ENCODE measurements at regions not wholly inside any gene's neighbourhood (a gene's known extent, or its start where the extent isn't known, plus 50 kb on each side); places are given as distances from the start of the nearest gene placed in this dataset.
"Not testable (repeated sequence)": the region's sequence is repeated elsewhere in the genome, so short reads cannot be mapped to it uniquely, and the experiment has no call there.

DNA sequence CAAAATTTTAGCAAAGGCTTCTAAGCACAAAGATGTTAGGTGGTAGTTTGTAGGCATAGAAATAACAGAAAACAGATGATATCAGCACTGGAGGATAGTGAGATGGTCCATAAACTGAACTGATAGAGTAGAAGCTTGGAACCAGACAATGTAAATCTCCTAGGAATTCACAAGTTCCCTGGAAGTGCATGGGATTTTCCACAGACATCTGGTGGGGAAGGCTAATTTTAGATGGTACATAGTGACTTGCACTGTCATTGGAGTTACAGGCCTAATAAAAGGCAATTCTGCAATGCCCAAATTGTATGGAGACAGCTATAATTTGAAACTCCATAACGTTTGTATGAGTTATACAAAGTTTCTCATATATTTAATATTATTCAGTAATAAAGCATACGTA is 653.0 kb upstream of the MEF2C start:
- no peak for DNase-seq
- Histone ChIP-seq H3K4me1 (ENCODE audit: control insufficient read depth, insufficient read depth, low read length, poor library complexity, severe bottlenecking) (no peaks in the 10 kb centered on the region), H3K36me3 (ENCODE audit: control insufficient read depth, insufficient read depth, low read length) (no peaks in the 10 kb centered on the region)

DNA sequence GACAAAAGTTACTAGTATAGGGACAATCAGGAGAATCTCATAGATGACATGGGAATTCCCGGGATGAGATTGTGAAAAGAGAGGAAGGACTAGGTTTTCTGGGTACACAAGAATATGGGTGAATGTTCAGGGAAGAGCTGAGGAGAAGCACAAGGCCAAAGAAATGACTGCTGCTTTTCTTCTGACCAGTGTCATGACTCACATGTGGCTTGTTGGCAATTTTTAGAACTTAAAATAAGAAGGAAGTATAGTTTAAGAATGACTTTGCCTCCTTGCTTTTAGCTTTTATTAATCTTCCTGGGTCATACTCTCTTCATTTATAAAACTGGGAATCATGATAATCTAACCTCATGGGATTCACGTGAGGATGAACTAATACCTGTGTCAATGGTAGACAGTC is 652.4 kb upstream of the MEF2C start:
- H3K27ac ChIP-seq (ENCODE audit: insufficient read depth, low read length, poor library complexity, severe bottlenecking) = no peak overlapping the region
- DNase-seq = no peak
- H3K4me3 ChIP-seq (ENCODE audit: insufficient read depth, low read depth, low read length, poor library complexity, severe bottlenecking) = no peak overlapping the region

More for the DNA sequence above, 653.0 kb upstream of the MEF2C start:
- Histone ChIP-seq H3K4me3 (ENCODE audit: insufficient read depth, low read depth, low read length, poor library complexity, severe bottlenecking) (no peak overlapping the region), H3K27me3 (replicated peaks; ENCODE audit: control insufficient read depth, insufficient read depth, low read length, poor library complexity, severe bottlenecking) (no peaks in the 10 kb centered on the region), H3K27ac (ENCODE audit: insufficient read depth, low read length, poor library complexity, severe bottlenecking) (no peak overlapping the region), H3K9me3 (ENCODE audit: control insufficient read depth, low read length) (no peaks in the 10 kb centered on the region)

DNA sequence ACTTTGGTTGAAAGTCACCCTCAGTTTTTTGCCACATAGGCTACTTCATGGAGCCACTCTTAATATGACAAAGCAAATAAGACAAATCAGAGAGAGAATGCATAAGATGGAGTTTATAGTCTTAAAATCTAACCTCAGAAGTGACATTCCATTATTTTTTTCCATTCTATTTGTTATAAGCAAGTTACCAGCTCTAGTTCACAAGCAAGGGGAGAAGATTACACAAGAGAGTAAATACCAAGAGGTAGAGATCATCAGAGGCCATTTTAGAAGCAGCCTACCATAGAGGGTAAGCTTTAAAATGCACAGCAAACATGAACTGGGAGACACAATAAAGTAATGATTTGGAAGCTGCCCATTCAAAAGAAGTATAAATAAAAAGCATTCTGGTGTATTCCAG is 651.3 kb upstream of the MEF2C start:
- Histone ChIP-seq H3K9me3 (ENCODE audit: control insufficient read depth, low read length) (no peaks in the 10 kb centered on the region), H3K4me3 (ENCODE audit: insufficient read depth, low read depth, low read length, poor library complexity, severe bottlenecking) (no peak overlapping the region), H3K27me3 (replicated peaks; ENCODE audit: control insufficient read depth, insufficient read depth, low read length, poor library complexity, severe bottlenecking) (no peaks in the 10 kb centered on the region), H3K27ac (ENCODE audit: insufficient read depth, low read length, poor library complexity, severe bottlenecking) (no peak overlapping the region), H3K4me1 (ENCODE audit: control insufficient read depth, insufficient read depth, low read length, poor library complexity, severe bottlenecking) (no peaks in the 10 kb centered on the region), H3K36me3 (ENCODE audit: control insufficient read depth, insufficient read depth, low read length) (no peaks in the 10 kb centered on the region)
- no peak for DNase-seq

More for the DNA sequence above, 652.4 kb upstream of the MEF2C start:
- Histone ChIP-seq H3K9me3 (ENCODE audit: control insufficient read depth, low read length) (no peaks in the 10 kb centered on the region), H3K4me1 (ENCODE audit: control insufficient read depth, insufficient read depth, low read length, poor library complexity, severe bottlenecking) (no peaks in the 10 kb centered on the region), H3K36me3 (ENCODE audit: control insufficient read depth, insufficient read depth, low read length) (no peaks in the 10 kb centered on the region), H3K27me3 (replicated peaks; ENCODE audit: control insufficient read depth, insufficient read depth, low read length, poor library complexity, severe bottlenecking) (no peaks in the 10 kb centered on the region)

DNA sequence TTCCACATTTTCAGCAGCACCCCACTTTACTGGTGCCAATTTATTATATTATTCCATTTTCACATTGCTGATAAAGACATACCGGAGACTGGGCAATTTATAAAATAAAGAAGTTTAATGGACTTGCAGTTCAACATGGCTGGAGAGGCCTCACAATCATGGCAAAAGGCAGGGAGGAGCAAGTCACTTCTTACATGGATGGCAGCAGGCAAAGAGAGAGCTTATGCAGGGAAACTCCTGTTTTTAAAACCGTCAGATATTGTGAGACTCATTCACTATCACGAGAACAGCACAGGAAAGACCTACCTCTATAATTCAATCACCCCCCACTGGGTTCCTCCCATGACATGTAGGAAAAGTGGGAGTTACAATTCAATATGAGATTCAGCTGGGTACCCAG is 641.8 kb upstream of the MEF2C start:
- Histone ChIP-seq H3K27me3 (replicated peaks; ENCODE audit: control insufficient read depth, insufficient read depth, low read length, poor library complexity, severe bottlenecking) (no peaks in the 10 kb centered on the region), H3K9me3 (ENCODE audit: control insufficient read depth, low read length) (no peaks in the 10 kb centered on the region), H3K4me1 (ENCODE audit: control insufficient read depth, insufficient read depth, low read length, poor library complexity, severe bottlenecking) (no peaks in the 10 kb centered on the region), H3K4me3 (ENCODE audit: insufficient read depth, low read depth, low read length, poor library complexity, severe bottlenecking) (no peak overlapping the region), H3K27ac (ENCODE audit: insufficient read depth, low read length, poor library complexity, severe bottlenecking) (no peak overlapping the region), H3K36me3 (ENCODE audit: control insufficient read depth, insufficient read depth, low read length) (no peaks in the 10 kb centered on the region)
- no peak for DNase-seq

DNA sequence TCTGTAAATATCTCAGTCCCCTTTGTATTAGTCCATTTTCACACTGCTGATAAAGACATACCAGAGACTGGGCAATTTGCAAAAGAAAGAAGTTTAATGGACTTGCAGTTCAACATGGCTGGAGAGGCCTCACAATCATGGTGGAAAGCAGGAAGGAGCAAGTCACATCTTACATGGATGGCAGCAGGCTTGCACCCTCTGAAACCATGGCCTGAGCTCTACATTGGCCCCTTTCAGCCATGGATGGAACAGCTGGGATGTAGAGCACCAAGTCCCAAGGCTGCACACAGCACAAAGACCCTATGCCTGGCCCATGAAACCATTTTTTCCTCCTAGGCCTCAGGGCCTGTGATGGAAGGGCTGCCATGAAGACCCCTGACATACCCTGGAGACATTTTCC is 640.9 kb upstream of the MEF2C start:
- H3K4me1 ChIP-seq (ENCODE audit: control insufficient read depth, insufficient read depth, low read length, poor library complexity, severe bottlenecking); H3K27ac ChIP-seq (ENCODE audit: insufficient read depth, low read length, poor library complexity, severe bottlenecking); H3K36me3 ChIP-seq (ENCODE audit: control insufficient read depth, insufficient read depth, low read length); H3K9me3 ChIP-seq (ENCODE audit: control insufficient read depth, low read length); DNase-seq; H3K27me3 ChIP-seq (replicated peaks; ENCODE audit: control insufficient read depth, insufficient read depth, low read length, poor library complexity, severe bottlenecking); H3K4me3 ChIP-seq (ENCODE audit: insufficient read depth, low read depth, low read length, poor library complexity, severe bottlenecking): not testable (repeated sequence)

DNA sequence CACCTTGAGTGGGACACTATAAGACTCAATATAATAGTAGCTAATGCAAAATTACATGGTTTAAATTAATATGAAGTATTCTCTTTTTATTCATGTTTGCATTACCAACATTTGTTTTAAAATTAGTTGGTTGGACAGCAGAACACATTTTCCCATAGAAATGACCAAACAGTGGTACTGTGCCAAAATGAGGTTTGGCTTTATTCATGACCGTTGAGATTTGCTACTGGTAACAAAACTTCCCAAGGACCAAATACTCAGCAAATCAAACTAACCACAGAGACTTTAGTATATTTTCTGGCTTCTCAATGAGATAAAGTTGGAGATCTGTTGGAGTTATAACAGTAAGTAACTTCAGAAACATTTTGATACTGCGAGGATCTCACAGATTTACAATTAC is 637.8 kb upstream of the MEF2C start:
- Histone ChIP-seq H3K27ac (ENCODE audit: insufficient read depth, low read length, poor library complexity, severe bottlenecking) (no peak overlapping the region), H3K9me3 (ENCODE audit: control insufficient read depth, low read length) (no peaks in the 10 kb centered on the region), H3K36me3 (ENCODE audit: control insufficient read depth, insufficient read depth, low read length) (no peaks in the 10 kb centered on the region), H3K4me3 (ENCODE audit: insufficient read depth, low read depth, low read length, poor library complexity, severe bottlenecking) (no peak overlapping the region), H3K4me1 (ENCODE audit: control insufficient read depth, insufficient read depth, low read length, poor library complexity, severe bottlenecking) (no peaks in the 10 kb centered on the region), H3K27me3 (replicated peaks; ENCODE audit: control insufficient read depth, insufficient read depth, low read length, poor library complexity, severe bottlenecking) (no peaks in the 10 kb centered on the region)
- DNase-seq = no peak

- H3K4me3 ChIP-seq (ENCODE audit: insufficient read depth, low read depth, low read length, poor library complexity, severe bottlenecking) = no peak overlapping the region
- H3K27me3 ChIP-seq (replicated peaks; ENCODE audit: control insufficient read depth, insufficient read depth, low read length, poor library complexity, severe bottlenecking) = no peaks in the 10 kb centered on the region
- no peaks in the 10 kb centered on the region for H3K9me3 ChIP-seq (ENCODE audit: control insufficient read depth, low read length)
- no peak overlapping the region for H3K27ac ChIP-seq (ENCODE audit: insufficient read depth, low read length, poor library complexity, severe bottlenecking)
- H3K4me1 ChIP-seq (ENCODE audit: control insufficient read depth, insufficient read depth, low read length, poor library complexity, severe bottlenecking) = no peaks in the 10 kb centered on the region
- DNase-seq = no peak
- no peaks in the 10 kb centered on the region for H3K36me3 ChIP-seq (ENCODE audit: control insufficient read depth, insufficient read depth, low read length)
Measured at GRCh38 chr5:89513299-89514044, 630.5 kb upstream of the MEF2C start.

DNA sequence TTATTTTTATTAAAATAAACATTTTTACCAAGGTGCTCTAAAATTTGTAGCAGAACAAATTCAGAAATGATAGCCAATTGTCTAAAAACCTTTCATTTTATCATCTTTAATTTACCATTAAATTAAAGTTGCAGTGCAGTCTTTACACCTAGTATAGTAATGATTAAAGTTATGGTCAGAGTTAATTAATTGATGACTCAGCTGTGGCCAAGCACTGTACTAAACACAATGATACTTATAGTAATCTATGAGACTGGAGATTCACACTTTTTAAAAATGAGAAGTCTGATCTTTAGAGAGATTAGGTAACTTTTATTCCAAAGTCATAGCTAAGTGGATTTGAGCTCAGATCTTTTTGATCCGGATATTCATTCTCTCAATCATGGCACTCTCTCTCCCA is 621.1 kb upstream of the MEF2C start:
- H3K36me3 ChIP-seq (ENCODE audit: control insufficient read depth, insufficient read depth, low read length) = no peaks in the 10 kb centered on the region
- H3K4me3 ChIP-seq (ENCODE audit: insufficient read depth, low read depth, low read length, poor library complexity, severe bottlenecking) = no peak overlapping the region
- H3K4me1 ChIP-seq (ENCODE audit: control insufficient read depth, insufficient read depth, low read length, poor library complexity, severe bottlenecking) = no peaks in the 10 kb centered on the region

GRCh38 chr5:89499787-89500186 is 616.8 kb upstream of the MEF2C start:
- Histone ChIP-seq H3K4me3 (ENCODE audit: insufficient read depth, low read depth, low read length, poor library complexity, severe bottlenecking) (no peak overlapping the region), H3K4me1 (ENCODE audit: control insufficient read depth, insufficient read depth, low read length, poor library complexity, severe bottlenecking) (no peaks in the 10 kb centered on the region), H3K9me3 (ENCODE audit: control insufficient read depth, low read length) (no peaks in the 10 kb centered on the region), H3K27ac (ENCODE audit: insufficient read depth, low read length, poor library complexity, severe bottlenecking) (no peak overlapping the region), H3K27me3 (replicated peaks; ENCODE audit: control insufficient read depth, insufficient read depth, low read length, poor library complexity, severe bottlenecking) (no peaks in the 10 kb centered on the region), H3K36me3 (ENCODE audit: control insufficient read depth, insufficient read depth, low read length) (no peaks in the 10 kb centered on the region)
- no peak for DNase-seq

More for the DNA sequence above, 621.1 kb upstream of the MEF2C start:
- no peaks in the 10 kb centered on the region for H3K9me3 ChIP-seq (ENCODE audit: control insufficient read depth, low read length)
- no peak overlapping the region for H3K27ac ChIP-seq (ENCODE audit: insufficient read depth, low read length, poor library complexity, severe bottlenecking)
- DNase-seq = no peak
- H3K27me3 ChIP-seq (replicated peaks; ENCODE audit: control insufficient read depth, insufficient read depth, low read length, poor library complexity, severe bottlenecking) = no peaks in the 10 kb centered on the region

DNA sequence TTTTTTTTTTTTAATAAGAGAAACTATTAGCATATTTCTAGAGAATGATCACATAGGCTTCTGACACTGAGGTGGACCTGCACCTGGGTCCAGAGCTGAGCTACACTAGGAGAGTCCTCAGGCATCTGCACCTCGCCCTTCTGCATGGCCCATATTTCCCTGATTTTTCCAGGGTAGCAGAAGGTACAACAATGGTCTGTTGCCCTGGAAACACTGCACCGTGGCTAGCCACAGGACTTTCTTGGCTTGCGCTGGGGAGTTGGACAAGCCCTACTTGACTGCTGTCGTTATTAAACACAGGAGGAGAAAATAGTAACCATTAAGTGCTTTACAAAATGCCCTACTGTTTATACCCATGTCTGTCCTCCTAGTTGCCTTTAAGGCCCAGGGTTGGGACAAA is 615.7 kb upstream of the MEF2C start:
- no peaks in the 10 kb centered on the region for H3K36me3 ChIP-seq (ENCODE audit: control insufficient read depth, insufficient read depth, low read length)
- DNase-seq = no peak
- H3K27ac ChIP-seq (ENCODE audit: insufficient read depth, low read length, poor library complexity, severe bottlenecking) = no peak overlapping the region
- H3K9me3 ChIP-seq (ENCODE audit: control insufficient read depth, low read length) = no peaks in the 10 kb centered on the region
- no peaks in the 10 kb centered on the region for H3K4me1 ChIP-seq (ENCODE audit: control insufficient read depth, insufficient read depth, low read length, poor library complexity, severe bottlenecking)
- no peaks in the 10 kb centered on the region for H3K27me3 ChIP-seq (replicated peaks; ENCODE audit: control insufficient read depth, insufficient read depth, low read length, poor library complexity, severe bottlenecking)
- H3K4me3 ChIP-seq (ENCODE audit: insufficient read depth, low read depth, low read length, poor library complexity, severe bottlenecking) = no peak overlapping the region

All from effector memory CD4-positive, alpha-beta T cell (primary cell).